Liver (tissue), 3 donors: ENCODE measurements at regions not wholly inside any gene's neighbourhood (a gene's known extent, or its start where the extent isn't known, plus 50 kb on each side); places are given as distances from the start of the nearest gene placed in this dataset.

Experiments
- EGR1 ChIP-seq, 2 donors: IDR thresholded peaks; 2 replicates each; pipeline ENCODE4 v1.6.1; 2016 to 2018; ENCODE audit warnings: antibody characterized with exemption in 2 of 2, low read depth in 2 of 2
- REST ChIP-seq: IDR thresholded peaks from 2 replicates; pipeline ENCODE4 v1.6.1; 2016; ENCODE audit warnings: antibody characterized with exemption, mild to moderate bottlenecking
- RXRA ChIP-seq, 2 donors: IDR thresholded peaks; 2 replicates each; pipeline ENCODE4 v1.6.1; 2017 to 2018; ENCODE audit warnings: antibody characterized with exemption in 2 of 2, mild to moderate bottlenecking in 1 of 2
- SP1 ChIP-seq: IDR thresholded peaks from 2 replicates; pipeline ENCODE4 v1.6.1; 2018; ENCODE audit warnings: antibody characterized with exemption, mild to moderate bottlenecking
- YY1 ChIP-seq: IDR thresholded peaks from 2 replicates; pipeline ENCODE4 v1.6.1; 2016; ENCODE audit warnings: antibody characterized with exemption, mild to moderate bottlenecking
- TF ChIP-seq, protein P1 (sequence below): fragments of 150-350 bp; IDR thresholded peaks from 2 replicates; pipeline ENCODE4 v1.5.1; 2017; ENCODE audit warnings: improper control_type of control experiment, low read depth, low read length; ENCODE audit not compliant: missing input control
- TF ChIP-seq, protein P2 (sequence below): IDR thresholded peaks from 2 replicates; pipeline ENCODE4 v1.6.1; 2016; ENCODE audit warnings: antibody characterized with exemption
- donor health status: healthy.
- donor health status: healthy.

DNA sequence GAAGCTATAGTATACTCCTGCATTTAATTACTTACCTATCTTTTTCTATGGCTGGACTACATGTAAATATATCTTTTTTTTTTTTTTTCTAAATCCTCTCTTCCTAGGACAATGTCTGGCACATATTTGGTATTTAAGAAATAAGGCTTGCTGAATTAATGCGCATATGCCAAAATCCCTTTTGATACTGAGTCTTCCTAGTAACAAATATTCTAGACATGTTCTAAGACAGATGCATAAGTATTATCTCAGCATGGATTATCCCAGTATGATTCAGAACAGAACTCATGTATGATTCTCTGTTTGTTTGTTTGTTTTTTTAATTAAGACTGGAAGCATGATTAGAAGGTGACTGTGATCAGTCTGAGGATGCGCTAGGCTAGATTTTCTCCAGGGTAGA lies 249.8 kb upstream of the ZNF717 start:
- TF ChIP-seq, protein P1, sequence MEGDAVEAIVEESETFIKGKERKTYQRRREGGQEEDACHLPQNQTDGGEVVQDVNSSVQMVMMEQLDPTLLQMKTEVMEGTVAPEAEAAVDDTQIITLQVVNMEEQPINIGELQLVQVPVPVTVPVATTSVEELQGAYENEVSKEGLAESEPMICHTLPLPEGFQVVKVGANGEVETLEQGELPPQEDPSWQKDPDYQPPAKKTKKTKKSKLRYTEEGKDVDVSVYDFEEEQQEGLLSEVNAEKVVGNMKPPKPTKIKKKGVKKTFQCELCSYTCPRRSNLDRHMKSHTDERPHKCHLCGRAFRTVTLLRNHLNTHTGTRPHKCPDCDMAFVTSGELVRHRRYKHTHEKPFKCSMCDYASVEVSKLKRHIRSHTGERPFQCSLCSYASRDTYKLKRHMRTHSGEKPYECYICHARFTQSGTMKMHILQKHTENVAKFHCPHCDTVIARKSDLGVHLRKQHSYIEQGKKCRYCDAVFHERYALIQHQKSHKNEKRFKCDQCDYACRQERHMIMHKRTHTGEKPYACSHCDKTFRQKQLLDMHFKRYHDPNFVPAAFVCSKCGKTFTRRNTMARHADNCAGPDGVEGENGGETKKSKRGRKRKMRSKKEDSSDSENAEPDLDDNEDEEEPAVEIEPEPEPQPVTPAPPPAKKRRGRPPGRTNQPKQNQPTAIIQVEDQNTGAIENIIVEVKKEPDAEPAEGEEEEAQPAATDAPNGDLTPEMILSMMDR = no peak
- TF ChIP-seq EGR1 (IDR thresholded peaks at IDR 0.05; ENCODE audit: low read depth in 2 of 2) = no peak
- TF ChIP-seq, protein P2, sequence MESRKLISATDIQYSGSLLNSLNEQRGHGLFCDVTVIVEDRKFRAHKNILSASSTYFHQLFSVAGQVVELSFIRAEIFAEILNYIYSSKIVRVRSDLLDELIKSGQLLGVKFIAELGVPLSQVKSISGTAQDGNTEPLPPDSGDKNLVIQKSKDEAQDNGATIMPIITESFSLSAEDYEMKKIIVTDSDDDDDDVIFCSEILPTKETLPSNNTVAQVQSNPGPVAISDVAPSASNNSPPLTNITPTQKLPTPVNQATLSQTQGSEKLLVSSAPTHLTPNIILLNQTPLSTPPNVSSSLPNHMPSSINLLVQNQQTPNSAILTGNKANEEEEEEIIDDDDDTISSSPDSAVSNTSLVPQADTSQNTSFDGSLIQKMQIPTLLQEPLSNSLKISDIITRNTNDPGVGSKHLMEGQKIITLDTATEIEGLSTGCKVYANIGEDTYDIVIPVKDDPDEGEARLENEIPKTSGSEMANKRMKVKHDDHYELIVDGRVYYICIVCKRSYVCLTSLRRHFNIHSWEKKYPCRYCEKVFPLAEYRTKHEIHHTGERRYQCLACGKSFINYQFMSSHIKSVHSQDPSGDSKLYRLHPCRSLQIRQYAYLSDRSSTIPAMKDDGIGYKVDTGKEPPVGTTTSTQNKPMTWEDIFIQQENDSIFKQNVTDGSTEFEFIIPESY = no peak
- TF ChIP-seq RXRA (IDR thresholded peaks at IDR 0.05) = no peak
- TF ChIP-seq YY1 = no peak
- no peak for TF ChIP-seq SP1
- TF ChIP-seq REST = no peak
